ENCODE measurements at regions not wholly inside any gene's neighbourhood (a gene's known extent, or its start where the extent isn't known, plus 50 kb on each side); places are given as distances from the start of the nearest gene placed in this dataset.

- ChIA-PET POLR2A (no interaction called here), CTCF (interaction anchor here (0.8 to 1.8 kb wide), 4 partner anchors 12 to 49 kb away, joined by 3 to 9 read pairs (median 4); no protein-coding TSS in a partner anchor)
- DNase-seq = no peak
- Histone ChIP-seq H3K4me2 (no peak overlapping the region), H3K4me3 (ENCODE audit: low read depth in 2 of 2, low read length in 1 of 2) (no peak overlapping the region), H3K27ac (ENCODE audit: low read depth in 2 of 2, low read length in 1 of 2) (no peak overlapping the region), H2AFZ (ENCODE audit: low read depth) (no peak overlapping the region), H3K27me3 (ENCODE audit: insufficient read depth) (no peaks in the 10 kb centered on the region), H3K9me3 (no peaks in the 10 kb centered on the region), H3F3A (replicated peaks; ENCODE audit: insufficient read depth) (no peaks in the 10 kb centered on the region), H3K9ac (no peak overlapping the region), H4K20me1 (ENCODE audit: insufficient read depth) (no peaks in the 10 kb centered on the region), H3K9me2 (no peaks in the 10 kb centered on the region), H3K79me2 (ENCODE audit: insufficient read depth) (no peaks in the 10 kb centered on the region), H3K36me3 (replicated peaks in 1 of 2; ENCODE audit: control insufficient read depth in 1 of 2, insufficient read depth in 2 of 2, low read length in 1 of 2) (no peaks in the 10 kb centered on the region), H3K4me1 (ENCODE audit: control insufficient read depth in 1 of 2, insufficient read depth in 2 of 2, low read depth in 1 of 2, low read length in 1 of 2) (no peaks in the 10 kb centered on the region)
- 64% methylated on average over 6 of the region's 6 CpGs for WGBS (ENCODE audit: low lambda C conversion rate)
- TF ChIP-seq USF2 (IDR thresholded peaks at IDR 0.05; ENCODE audit: borderline replicate concordance, low read depth, low read length) (no peak), EZH2phosphoT487 (IDR thresholded peaks at IDR 0.05; ENCODE audit: borderline replicate concordance, low read depth) (no peak), MEF2A (IDR thresholded peaks at IDR 0.05; ENCODE audit: borderline replicate concordance, low read depth) (no peak), FOSL2 (IDR thresholded peaks at IDR 0.05; ENCODE audit: borderline replicate concordance, low read depth) (no peak), FOXJ3 (CRISPR knock-in tag; IDR thresholded peaks at IDR 0.05) (no peak), RCOR1 (IDR thresholded peaks at IDR 0.05; ENCODE audit: low read length) (no peak), NFIC (IDR thresholded peaks at IDR 0.05; ENCODE audit: borderline replicate concordance) (no peak), JUND (IDR thresholded peaks at IDR 0.05) (no peak), GATA2 (CRISPR knock-in tag; IDR thresholded peaks at IDR 0.05) (no peak), MAX (IDR thresholded peaks at IDR 0.05; ENCODE audit: low read depth) (no peak), RFX5 (IDR thresholded peaks at IDR 0.05; ENCODE audit: low read length) (no peak), RXRA (IDR thresholded peaks at IDR 0.05; ENCODE audit: borderline replicate concordance, low read depth) (no peak), FOXM1 (IDR thresholded peaks at IDR 0.05; ENCODE audit: low read depth) (no peak), TAF1 (IDR thresholded peaks at IDR 0.05; ENCODE audit: borderline replicate concordance, low read depth, low read length) (no peak), SMC3 (IDR thresholded peaks at IDR 0.05; ENCODE audit: low read depth, low read length) (no peak), REST (IDR thresholded peaks at IDR 0.05; ENCODE audit: low read depth, low read length) (no peak), TEAD4 (IDR thresholded peaks at IDR 0.05; ENCODE audit: borderline replicate concordance, insufficient read depth) (no peak)
Observed at GRCh38 chr14:101687756-101688546, 73.6 kb upstream of the PPP2R5C start.

All from SK-N-SH (cell line).